Activated CD8-positive, alpha-beta memory T cell treated with anti-CD3 and anti-CD28 coated beads, Interleukin-2, amount 10 ng/mL, durations not matched to agents 7 days and 5 days (primary cell): ENCODE measurements at regions not wholly inside any gene's neighbourhood (a gene's known extent, or its start where the extent isn't known, plus 50 kb on each side); places are given as distances from the start of the nearest gene placed in this dataset.

Source experiments
- ATAC-seq: fragments of 150-1000 bp; cut with Tn5 transposase; one replicate; pipeline ENCODE4 v1.10.0; 2021; ENCODE audit warnings: moderate library complexity
- CTCF ChIA-PET: fragments of 350-600 bp; sonication (Branson Sonifier 250); formaldehyde crosslinking; loops from one replicate; lab custom pipeline; 2021; ENCODE audit warnings: antibody characterized with exemption; lab: Charles Lee
- DNase-seq: peaks from one replicate; pipeline ENCODE4 v3.0.0-alpha.2; 2020
- H3K27ac Mint-ChIP-seq: one replicate; pipeline ENCODE4 v1.8.0; 2021; ENCODE audit warnings: mild to moderate bottlenecking, mixed read lengths
- H3K27me3 Mint-ChIP-seq: one replicate; pipeline ENCODE4 v1.8.0; 2021; ENCODE audit warnings: mixed read lengths
- H3K36me3 Mint-ChIP-seq: one replicate; pipeline ENCODE4 v1.8.0; 2021; ENCODE audit warnings: mild to moderate bottlenecking, mixed read lengths
- H3K4me1 Mint-ChIP-seq: one replicate; pipeline ENCODE4 v1.8.0; 2021; ENCODE audit warnings: mixed read lengths
- H3K4me3 Mint-ChIP-seq: one replicate; pipeline ENCODE4 v1.8.0; 2021; ENCODE audit warnings: mild to moderate bottlenecking, moderate library complexity, mixed read lengths
- H3K9me3 Mint-ChIP-seq: one replicate; pipeline ENCODE4 v1.8.0; 2022; ENCODE audit warnings: low read depth, mixed read lengths

DNA sequence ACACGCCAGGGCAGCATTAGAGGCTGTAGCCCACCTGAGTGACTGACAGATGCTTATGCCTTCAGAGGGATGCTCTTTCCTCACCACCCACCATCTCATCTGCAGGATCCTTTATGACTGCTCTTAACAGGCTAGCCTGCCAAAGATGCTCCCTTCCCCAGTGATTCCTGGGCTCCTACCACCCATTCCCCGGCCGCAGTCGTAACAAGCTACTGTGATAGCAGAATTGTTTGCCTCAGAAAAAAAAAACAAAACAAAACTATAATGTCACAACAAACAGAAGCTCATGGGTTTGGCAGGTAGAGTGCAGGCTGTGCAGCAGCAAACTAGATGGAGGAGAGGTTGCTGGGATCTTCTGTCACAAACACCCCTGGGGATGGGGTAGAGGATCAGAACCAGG, 343.9 kb upstream of the ZMIZ1 start:
- ATAC-seq, result no peak
- Mint-ChIP-seq H3K9me3 (no peaks in the 10 kb centered on the region), H3K36me3 (no peaks in the 10 kb centered on the region), H3K4me1 (no peaks in the 10 kb centered on the region), H3K27me3 (peaks cover 38% of the 10 kb centered on the region), H3K27ac (no peak overlapping the region), H3K4me3 (no peak overlapping the region)
- CTCF ChIA-PET, result no interaction called here
- no peak for DNase-seq

DNA sequence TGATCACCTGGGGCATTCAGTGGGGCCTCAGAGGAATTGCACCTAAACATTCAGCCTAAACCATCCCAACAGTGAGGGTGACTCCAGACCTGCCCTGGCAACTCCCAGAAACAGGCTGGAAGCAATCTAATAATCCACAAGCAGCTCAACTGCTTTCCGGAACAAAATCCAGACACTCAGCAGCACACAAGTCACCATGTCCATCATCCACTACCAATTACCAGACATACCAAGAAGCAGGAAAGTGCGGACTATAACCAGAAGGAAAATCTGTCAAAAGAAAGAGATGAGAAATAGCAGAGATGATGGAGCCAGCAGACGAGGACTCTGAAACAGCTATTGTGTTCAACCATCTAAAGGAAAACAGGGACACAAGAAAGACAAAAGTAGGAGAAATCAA, 342.6 kb upstream of the ZMIZ1 start:
- ATAC-seq, result no peak
- CTCF ChIA-PET, result no interaction called here

DNA sequence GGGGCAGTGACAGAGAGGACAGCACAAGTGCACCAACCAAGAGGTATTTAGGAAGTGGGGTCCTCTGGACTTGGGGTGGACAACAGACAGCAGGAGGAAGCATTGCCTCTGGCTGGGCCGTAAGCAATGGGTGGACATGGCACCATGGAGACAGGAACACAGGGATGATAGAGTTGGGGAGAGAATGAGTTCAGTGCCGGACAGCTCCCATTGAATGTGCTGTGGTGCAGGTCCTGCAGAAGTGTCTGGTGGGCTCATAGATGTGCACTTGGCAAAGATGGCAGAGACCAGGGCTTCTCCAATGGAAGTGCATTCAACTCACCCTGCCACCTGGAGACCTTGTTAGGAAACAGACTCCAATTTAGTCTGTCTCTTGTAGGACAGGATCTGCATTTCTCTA, 341.5 kb upstream of the ZMIZ1 start:
- H3K36me3 Mint-ChIP-seq, result no peaks in the 10 kb centered on the region
- CTCF ChIA-PET, result no interaction called here
- no peak for ATAC-seq
- H3K27me3 Mint-ChIP-seq, result peaks cover 29% of the 10 kb centered on the region
- H3K4me1 Mint-ChIP-seq, result no peaks in the 10 kb centered on the region
- no peaks in the 10 kb centered on the region for H3K9me3 Mint-ChIP-seq
- no peak overlapping the region for H3K27ac Mint-ChIP-seq
- H3K4me3 Mint-ChIP-seq, result no peak overlapping the region
- DNase-seq, result no peak

More for the DNA sequence above, 342.6 kb upstream of the ZMIZ1 start:
- no peak for DNase-seq
- no peaks in the 10 kb centered on the region for H3K4me1 Mint-ChIP-seq
- H3K27me3 Mint-ChIP-seq, result peaks cover 33% of the 10 kb centered on the region
- no peak overlapping the region for H3K27ac Mint-ChIP-seq
- H3K4me3 Mint-ChIP-seq, result no peak overlapping the region
- H3K36me3 Mint-ChIP-seq, result no peaks in the 10 kb centered on the region
- H3K9me3 Mint-ChIP-seq, result no peaks in the 10 kb centered on the region

DNA sequence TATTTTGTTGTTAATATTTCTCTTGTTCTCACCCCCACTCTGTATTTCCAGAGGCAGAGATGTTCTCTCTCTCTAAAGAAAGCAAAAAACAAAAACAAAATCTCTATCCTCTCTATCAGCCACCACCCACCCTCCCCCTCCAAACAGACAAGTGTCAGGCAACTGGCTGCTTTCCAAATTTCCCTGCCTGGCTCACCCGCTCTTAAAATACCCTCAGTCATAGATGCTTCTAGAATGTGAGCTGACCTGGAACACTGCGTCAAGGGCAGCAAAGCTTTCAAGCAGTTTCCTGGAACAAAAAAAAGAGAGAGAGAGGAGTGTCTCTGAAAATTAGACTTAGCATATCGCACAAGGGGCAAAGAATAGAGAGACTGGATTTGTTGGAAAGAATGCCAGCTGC, 341.0 kb upstream of the ZMIZ1 start:
- CTCF ChIA-PET, result no interaction called here

DNA sequence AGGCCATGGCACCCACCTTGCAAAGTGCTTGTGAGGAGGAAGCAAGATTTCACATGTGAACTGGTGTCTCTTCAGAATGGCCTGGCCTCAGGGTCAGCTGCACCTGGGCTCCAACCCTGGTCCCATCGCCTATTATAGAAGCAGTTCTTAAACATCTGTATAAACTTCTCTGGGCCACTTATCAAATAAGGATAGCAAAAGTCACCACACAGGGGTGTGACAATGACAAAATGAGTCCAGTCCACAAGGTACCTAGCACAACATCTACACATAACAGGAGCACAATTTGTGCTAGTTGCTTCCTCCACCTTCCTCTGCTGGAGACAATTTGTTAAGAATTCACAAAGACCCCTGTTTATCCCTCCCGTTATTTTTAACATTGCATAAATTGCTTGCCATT, 340.6 kb upstream of the ZMIZ1 start:
- ATAC-seq, result no peak
- peaks cover 29% of the 10 kb centered on the region for H3K27me3 Mint-ChIP-seq
- no peak for DNase-seq
- H3K36me3 Mint-ChIP-seq, result no peaks in the 10 kb centered on the region
- H3K27ac Mint-ChIP-seq, result no peak overlapping the region
- CTCF ChIA-PET, result no interaction called here
- no peak overlapping the region for H3K4me3 Mint-ChIP-seq
- no peaks in the 10 kb centered on the region for H3K9me3 Mint-ChIP-seq
- H3K4me1 Mint-ChIP-seq, result no peaks in the 10 kb centered on the region

More for the DNA sequence above, 341.0 kb upstream of the ZMIZ1 start:
- Mint-ChIP-seq H3K27ac (no peak overlapping the region), H3K36me3 (no peaks in the 10 kb centered on the region), H3K4me3 (no peak overlapping the region), H3K4me1 (no peaks in the 10 kb centered on the region), H3K27me3 (peaks cover 29% of the 10 kb centered on the region), H3K9me3 (no peaks in the 10 kb centered on the region)
- DNase-seq (no peak), ATAC-seq (no peak)

DNA sequence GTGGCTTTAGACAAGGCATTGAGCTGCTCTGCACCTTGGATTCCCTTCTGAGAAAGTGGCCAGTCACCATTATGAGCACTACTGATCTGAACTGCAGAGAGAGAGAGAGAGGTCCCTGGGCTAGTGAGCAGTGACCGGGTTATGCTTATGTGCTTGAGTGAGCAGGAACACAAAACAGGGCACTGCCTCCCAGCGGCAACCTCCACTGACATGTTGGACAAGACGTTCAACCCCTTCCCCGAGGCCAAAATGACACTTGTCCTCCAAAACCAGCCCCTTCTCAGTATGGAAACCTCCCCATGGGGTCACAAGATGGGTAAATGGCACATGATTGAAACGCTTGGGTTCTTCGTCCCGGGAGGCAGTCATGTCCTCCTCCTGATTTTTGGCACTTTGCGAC, 339.4 kb upstream of the ZMIZ1 start:
- Mint-ChIP-seq H3K27me3 (peaks cover 21% of the 10 kb centered on the region), H3K27ac (no peak overlapping the region), H3K36me3 (no peaks in the 10 kb centered on the region), H3K9me3 (no peaks in the 10 kb centered on the region), H3K4me3 (no peak overlapping the region), H3K4me1 (no peaks in the 10 kb centered on the region)
- ATAC-seq, result no peak
- DNase-seq, result no peak
- CTCF ChIA-PET, result no interaction called here

DNA sequence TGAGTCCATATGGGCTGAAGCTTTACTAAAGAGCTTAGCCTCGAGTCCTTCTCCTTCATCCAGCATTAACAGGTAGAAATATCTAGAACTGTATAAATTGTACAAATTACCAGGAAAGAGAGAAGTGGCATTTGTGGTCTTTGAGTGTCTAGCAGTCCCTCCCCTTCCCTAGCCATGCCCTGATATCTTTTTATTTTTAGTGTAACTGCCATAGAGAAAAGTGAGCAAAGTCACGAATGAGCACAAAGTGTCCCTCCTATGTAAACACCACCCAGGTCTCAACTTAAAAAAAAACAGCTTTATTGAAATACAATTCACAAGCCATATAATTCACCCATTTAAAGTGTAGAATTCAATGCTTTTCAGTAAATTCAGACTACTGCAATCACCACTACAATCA, 339.0 kb upstream of the ZMIZ1 start:
- ATAC-seq, result no peak
- no peaks in the 10 kb centered on the region for H3K4me1 Mint-ChIP-seq
- H3K4me3 Mint-ChIP-seq, result no peak overlapping the region
- no peaks in the 10 kb centered on the region for H3K9me3 Mint-ChIP-seq
- H3K27ac Mint-ChIP-seq, result no peak overlapping the region
- no peaks in the 10 kb centered on the region for H3K36me3 Mint-ChIP-seq
- DNase-seq, result no peak
- H3K27me3 Mint-ChIP-seq, result peaks cover 19% of the 10 kb centered on the region
- CTCF ChIA-PET, result no interaction called here

DNA sequence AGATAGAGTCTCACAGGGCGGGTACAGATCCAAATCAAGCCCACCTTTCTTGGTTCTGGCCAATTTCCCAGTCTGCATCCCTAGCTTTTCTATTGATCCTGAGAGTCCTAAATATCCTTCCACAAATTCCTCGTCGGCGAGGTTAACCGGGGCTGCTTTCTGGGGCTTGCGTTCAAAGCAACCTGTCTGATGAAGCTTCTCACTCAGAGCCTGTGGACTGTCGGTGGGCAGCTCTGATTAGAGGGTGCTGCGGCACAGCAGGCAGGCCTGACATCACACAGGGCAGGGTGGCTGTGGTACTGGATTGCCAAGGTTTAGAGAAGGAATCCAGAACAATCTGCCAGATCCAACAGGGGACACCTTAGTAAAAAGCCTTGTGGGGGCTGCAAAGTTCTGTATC, 338.0 kb upstream of the ZMIZ1 start:
- no peaks in the 10 kb centered on the region for H3K9me3 Mint-ChIP-seq
- CTCF ChIA-PET, result no interaction called here
- ATAC-seq, result no peak
- H3K4me3 Mint-ChIP-seq, result no peak overlapping the region
- no peak overlapping the region for H3K27ac Mint-ChIP-seq
- no peak for DNase-seq
- H3K4me1 Mint-ChIP-seq, result no peaks in the 10 kb centered on the region
- no peaks in the 10 kb centered on the region for H3K36me3 Mint-ChIP-seq
- peaks cover 12% of the 10 kb centered on the region for H3K27me3 Mint-ChIP-seq

DNA sequence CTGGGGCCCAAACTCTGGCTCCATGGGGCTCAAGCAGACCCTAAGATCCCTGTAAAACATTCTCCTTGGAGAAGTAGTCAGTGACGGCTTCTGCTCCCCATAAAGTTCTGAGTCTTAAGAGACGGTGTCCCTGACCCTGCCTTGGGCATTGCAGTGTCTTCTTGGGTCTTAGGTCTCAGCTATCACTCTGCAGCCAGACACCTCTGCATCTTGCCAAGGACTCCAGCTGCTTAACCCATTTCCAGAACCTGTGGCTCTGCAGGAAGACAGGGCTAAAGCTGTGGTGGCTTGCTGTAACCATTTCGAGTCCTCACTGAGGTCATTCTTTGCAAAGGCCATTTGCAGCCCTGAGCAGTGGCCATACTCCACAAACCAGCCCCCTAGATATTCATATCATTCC, 337.1 kb upstream of the ZMIZ1 start:
- H3K9me3 Mint-ChIP-seq, result no peaks in the 10 kb centered on the region
- H3K27me3 Mint-ChIP-seq, result peaks cover 9% of the 10 kb centered on the region
- H3K4me3 Mint-ChIP-seq, result no peak overlapping the region
- H3K4me1 Mint-ChIP-seq, result no peaks in the 10 kb centered on the region
- CTCF ChIA-PET, result no interaction called here
- no peaks in the 10 kb centered on the region for H3K36me3 Mint-ChIP-seq
- no peak overlapping the region for H3K27ac Mint-ChIP-seq
- ATAC-seq (no peak), DNase-seq (no peak)

DNA sequence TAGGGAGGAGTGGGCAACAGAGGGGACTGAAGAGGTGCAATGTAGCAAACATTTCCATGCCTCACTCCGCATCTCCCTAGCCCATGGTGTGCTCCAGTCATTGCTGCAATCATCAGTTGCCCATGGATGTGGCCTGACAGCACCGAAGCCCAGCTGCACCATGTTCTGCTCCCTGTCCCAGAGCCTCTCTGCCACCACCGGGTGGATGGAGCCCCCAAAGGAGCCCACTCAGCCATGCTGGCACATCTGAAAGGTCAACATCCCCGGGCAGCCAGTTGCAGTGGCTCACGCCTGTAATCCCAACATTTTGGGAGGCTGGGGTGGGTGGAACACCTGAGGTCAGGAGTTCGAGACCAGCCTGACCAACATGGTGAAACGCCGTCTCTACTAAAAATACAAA, 336.4 kb upstream of the ZMIZ1 start:
- H3K4me1 Mint-ChIP-seq, result no peaks in the 10 kb centered on the region

DNA sequence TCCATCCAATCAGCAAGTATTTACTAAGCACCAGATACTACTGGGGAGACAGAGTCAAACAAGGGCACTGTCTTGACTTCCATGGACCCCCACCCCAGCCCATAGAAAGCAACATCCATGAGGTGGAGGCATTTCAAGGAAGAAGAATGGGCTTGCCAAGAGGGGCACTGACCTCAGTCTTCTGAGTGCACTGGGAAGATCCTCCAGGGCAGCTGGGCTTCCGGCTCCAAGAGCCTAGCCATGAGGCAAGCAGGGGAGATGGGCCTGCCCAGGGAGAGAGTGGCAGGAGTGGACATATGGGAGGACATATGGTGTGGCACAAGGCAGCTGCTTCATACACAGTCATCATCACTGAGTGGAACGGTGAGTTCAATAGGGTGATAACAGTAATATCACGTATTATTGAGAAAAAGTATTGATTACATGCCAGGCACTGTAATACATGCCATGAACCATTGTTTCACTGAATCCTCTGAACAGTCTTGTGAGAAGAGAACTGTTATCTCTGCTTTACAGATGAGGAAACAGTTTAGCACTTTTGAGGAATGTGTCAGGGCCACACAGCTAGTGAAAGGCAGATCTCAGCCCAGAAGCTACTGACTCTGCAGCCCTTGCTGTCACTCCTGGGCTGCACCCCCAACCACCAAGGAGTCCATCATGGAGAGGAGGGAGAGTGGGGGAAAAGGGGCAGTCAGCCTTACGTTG, 331.7 kb upstream of the ZMIZ1 start:
- Mint-ChIP-seq H3K4me3 (no peak overlapping the region), H3K36me3 (no peaks in the 10 kb centered on the region), H3K9me3 (no peaks in the 10 kb centered on the region), H3K27ac (no peak overlapping the region), H3K4me1 (no peaks in the 10 kb centered on the region), H3K27me3 (peaks cover 11% of the 10 kb centered on the region)
- DNase-seq (no peak), ATAC-seq (no peak)
- CTCF ChIA-PET, result no interaction called here

More for the DNA sequence above, 336.4 kb upstream of the ZMIZ1 start:
- no peaks in the 10 kb centered on the region for H3K36me3 Mint-ChIP-seq
- H3K27ac Mint-ChIP-seq, result no peak overlapping the region
- CTCF ChIA-PET, result no interaction called here
- no peak overlapping the region for H3K4me3 Mint-ChIP-seq
- ATAC-seq (no peak), DNase-seq (no peak)
- no peaks in the 10 kb centered on the region for H3K9me3 Mint-ChIP-seq
- H3K27me3 Mint-ChIP-seq, result peaks cover 4% of the 10 kb centered on the region

DNA sequence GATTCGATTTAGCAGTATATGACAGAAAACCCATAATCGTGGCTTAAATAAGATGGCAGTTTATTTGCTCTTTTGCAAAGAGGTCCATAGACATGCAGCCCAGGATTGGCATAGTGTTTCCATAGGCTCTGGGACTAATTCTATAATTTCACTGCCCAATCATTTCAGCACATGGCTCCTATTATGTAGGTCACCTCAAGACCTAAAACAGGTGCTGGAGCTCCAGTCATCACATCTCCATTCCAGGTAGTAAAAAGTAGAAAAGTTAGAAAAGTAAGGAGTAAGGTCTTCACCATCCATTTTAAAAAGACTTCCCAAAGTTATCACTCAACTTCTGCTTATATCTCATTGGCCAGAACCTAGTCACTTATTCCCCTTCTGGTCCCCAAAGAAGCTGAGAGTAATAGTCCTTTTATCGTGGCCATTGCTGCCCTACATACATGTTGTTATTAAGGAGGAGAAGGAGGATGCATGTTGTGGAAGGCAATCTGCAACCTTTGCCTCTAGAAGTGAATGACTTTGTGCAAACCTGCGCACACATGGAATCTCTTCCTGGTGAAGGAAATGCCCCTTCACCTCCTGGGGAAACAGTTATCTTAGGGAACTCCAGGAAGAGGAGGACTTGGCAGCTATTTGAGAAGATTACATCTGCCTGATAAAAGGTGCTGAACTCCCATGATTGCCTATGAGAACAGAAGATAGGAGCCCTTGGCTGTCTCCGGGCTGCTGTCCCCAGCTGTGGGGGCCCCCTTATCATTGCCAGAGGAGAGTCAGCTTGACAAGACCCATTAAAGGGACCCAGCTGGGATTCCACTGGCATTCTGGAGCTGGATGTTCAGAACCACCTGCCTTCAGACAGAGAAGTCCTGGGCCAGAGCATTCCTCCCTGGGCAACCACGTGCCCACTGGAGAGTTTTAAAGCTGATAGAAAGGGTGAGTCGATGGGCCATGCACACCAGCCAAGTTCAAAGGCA, 330.6 kb upstream of the ZMIZ1 start:
- DNase-seq (no peak), ATAC-seq (no peak)
- Mint-ChIP-seq H3K27ac (no peak overlapping the region), H3K27me3 (peaks cover 11% of the 10 kb centered on the region), H3K4me3 (no peak overlapping the region), H3K9me3 (no peaks in the 10 kb centered on the region), H3K36me3 (no peaks in the 10 kb centered on the region), H3K4me1 (peaks cover 2% of the 10 kb centered on the region)
- CTCF ChIA-PET, result interaction anchor here (1.0 kb wide), 1 partner anchor 81 kb away, joined by 3 read pairs; no protein-coding TSS in a partner anchor

DNA sequence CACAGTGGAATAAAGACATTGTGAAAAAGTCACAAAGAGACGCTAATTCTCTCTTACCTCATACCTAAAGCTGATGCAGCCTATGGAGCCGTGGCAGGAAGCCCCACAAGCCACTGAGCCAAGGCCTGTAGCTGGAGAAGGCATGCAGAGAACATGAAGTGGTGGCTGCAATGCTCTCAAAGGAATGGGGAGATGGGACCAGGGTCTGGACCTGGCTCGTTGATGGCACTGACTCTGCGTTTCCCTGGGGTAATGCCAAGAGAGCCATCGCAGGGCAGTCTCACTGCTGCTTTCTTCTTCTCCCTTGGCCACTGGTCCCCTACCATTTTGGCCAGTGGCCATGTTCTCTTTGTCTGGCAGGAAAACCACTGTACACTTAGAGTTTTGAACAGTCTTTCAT, 329.9 kb upstream of the ZMIZ1 start:
- H3K9me3 Mint-ChIP-seq, result no peaks in the 10 kb centered on the region
- no peak overlapping the region for H3K27ac Mint-ChIP-seq
- DNase-seq (no peak), ATAC-seq (no peak)
- H3K27me3 Mint-ChIP-seq, result peaks cover 11% of the 10 kb centered on the region
- H3K4me1 Mint-ChIP-seq, result peaks cover 2% of the 10 kb centered on the region
- CTCF ChIA-PET, result interaction anchor here (1.0 kb wide), 1 partner anchor 82 kb away, joined by 3 read pairs; no protein-coding TSS in a partner anchor
- H3K4me3 Mint-ChIP-seq, result no peak overlapping the region
- no peaks in the 10 kb centered on the region for H3K36me3 Mint-ChIP-seq
